Peyer's patch (tissue), 4 donors: ENCODE measurements at regions not wholly inside any gene's neighbourhood (a gene's known extent, or its start where the extent isn't known, plus 50 kb on each side); places are given as distances from the start of the nearest gene placed in this dataset.

ENCODE experiments used
- DNase-seq, 3 donors: peaks; one replicate each; pipeline ENCODE4 v3.0.0-alpha.2; 2017 to 2019
- H3K27ac ChIP-seq, 4 donors: fragments of 200-600 bp; sonication (generic); one replicate each; pipeline ENCODE4 v1.5.1; 2016 to 2019
- H3K27me3 ChIP-seq, 2 donors: fragments of 200-600 bp; sonication (generic); one replicate each; pipeline ENCODE4 v1.5.1; 2019
- H3K36me3 ChIP-seq, 3 donors: fragments of 200-600 bp; sonication (generic); one replicate each; pipeline ENCODE4 v1.5.1; 2016 to 2019
- H3K4me1 ChIP-seq, 4 donors: fragments of 200-600 bp; sonication (generic); one replicate each; pipeline ENCODE4 v1.5.1; 2016 to 2019
- H3K4me3 ChIP-seq, 4 donors: fragments of 200-600 bp; sonication (generic); 1 replicate in 3 of 4; 2 replicates in 1 of 4; pipeline ENCODE4 v1.5.1; 2016 to 2019; ENCODE audit warnings: mild to moderate bottlenecking in 1 of 4
- H3K9me3 ChIP-seq, 4 donors: fragments of 200-600 bp; sonication (generic); one replicate each; pipeline ENCODE4 v1.5.1; 2016 to 2019; ENCODE audit warnings: mild to moderate bottlenecking in 1 of 4
- POLR2A ChIP-seq, 2 donors: fragments of 450-650 bp; IDR thresholded peaks; one replicate each; pipeline ENCODE4 v1.5.1; 2017; ENCODE audit warnings: antibody characterized with exemption in 2 of 2, mild to moderate bottlenecking in 2 of 2, moderate library complexity in 2 of 2
- TF ChIP-seq, protein P1 (sequence below), 6 experiments: fragments of 450-650 bp in 4 of 6; fragments of 200-600 bp in 2 of 6; sonication (generic) in 1 of 6; IDR thresholded peaks; one replicate each; pipeline ENCODE4 v1.5.1; 2017 to 2019; ENCODE audit warnings: antibody characterized with exemption in 6 of 6, mild to moderate bottlenecking in 3 of 6, moderate library complexity in 1 of 6

DNA sequence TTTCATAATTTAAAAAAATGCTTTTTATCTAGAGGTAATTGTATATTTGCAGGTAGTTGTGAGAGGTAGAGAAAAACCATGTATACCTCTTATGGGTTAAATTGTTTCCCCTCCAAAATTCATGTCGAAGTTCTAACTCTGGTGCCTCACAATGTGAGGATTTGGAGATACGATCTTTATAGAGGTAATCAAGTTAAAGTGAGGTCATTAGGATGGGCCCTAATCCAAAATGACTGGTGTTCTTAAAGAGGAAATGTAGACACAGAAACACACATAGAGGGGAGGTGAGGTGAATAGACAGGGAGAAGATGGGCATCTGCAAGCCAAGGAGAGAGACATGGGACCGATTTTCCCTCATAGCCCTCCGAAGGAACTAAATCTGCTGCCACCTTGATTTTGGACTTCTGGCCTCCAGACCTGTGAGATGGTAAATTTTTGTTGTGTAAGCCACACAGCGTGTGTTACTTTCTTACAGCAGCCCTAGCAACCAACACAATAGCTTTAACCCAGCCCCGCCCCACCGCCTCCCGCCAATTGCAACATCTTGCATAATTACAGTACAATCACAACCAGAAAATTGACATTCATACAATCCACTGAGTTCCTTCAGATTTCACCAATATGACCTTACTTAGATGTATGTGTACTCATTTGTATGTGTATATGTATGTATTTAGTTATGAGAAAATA, 208.9 kb downstream of the MIB1 start:
- H3K27me3 ChIP-seq: no peaks in the 10 kb centered on the region
- H3K36me3 ChIP-seq: no peaks in the 10 kb centered on the region
- H3K4me1 ChIP-seq: no peaks in the 10 kb centered on the region
- TF ChIP-seq POLR2A (IDR thresholded peaks at IDR 0.05): no peak
- TF ChIP-seq, protein P1, sequence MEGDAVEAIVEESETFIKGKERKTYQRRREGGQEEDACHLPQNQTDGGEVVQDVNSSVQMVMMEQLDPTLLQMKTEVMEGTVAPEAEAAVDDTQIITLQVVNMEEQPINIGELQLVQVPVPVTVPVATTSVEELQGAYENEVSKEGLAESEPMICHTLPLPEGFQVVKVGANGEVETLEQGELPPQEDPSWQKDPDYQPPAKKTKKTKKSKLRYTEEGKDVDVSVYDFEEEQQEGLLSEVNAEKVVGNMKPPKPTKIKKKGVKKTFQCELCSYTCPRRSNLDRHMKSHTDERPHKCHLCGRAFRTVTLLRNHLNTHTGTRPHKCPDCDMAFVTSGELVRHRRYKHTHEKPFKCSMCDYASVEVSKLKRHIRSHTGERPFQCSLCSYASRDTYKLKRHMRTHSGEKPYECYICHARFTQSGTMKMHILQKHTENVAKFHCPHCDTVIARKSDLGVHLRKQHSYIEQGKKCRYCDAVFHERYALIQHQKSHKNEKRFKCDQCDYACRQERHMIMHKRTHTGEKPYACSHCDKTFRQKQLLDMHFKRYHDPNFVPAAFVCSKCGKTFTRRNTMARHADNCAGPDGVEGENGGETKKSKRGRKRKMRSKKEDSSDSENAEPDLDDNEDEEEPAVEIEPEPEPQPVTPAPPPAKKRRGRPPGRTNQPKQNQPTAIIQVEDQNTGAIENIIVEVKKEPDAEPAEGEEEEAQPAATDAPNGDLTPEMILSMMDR (IDR thresholded peaks at IDR 0.05): no peak
- H3K27ac ChIP-seq: no peak overlapping the region
- H3K4me3 ChIP-seq: no peak overlapping the region
- H3K9me3 ChIP-seq: no peaks in the 10 kb centered on the region
- peak in 1 of 3 donors; percentile 57 for DNase-seq

DNA sequence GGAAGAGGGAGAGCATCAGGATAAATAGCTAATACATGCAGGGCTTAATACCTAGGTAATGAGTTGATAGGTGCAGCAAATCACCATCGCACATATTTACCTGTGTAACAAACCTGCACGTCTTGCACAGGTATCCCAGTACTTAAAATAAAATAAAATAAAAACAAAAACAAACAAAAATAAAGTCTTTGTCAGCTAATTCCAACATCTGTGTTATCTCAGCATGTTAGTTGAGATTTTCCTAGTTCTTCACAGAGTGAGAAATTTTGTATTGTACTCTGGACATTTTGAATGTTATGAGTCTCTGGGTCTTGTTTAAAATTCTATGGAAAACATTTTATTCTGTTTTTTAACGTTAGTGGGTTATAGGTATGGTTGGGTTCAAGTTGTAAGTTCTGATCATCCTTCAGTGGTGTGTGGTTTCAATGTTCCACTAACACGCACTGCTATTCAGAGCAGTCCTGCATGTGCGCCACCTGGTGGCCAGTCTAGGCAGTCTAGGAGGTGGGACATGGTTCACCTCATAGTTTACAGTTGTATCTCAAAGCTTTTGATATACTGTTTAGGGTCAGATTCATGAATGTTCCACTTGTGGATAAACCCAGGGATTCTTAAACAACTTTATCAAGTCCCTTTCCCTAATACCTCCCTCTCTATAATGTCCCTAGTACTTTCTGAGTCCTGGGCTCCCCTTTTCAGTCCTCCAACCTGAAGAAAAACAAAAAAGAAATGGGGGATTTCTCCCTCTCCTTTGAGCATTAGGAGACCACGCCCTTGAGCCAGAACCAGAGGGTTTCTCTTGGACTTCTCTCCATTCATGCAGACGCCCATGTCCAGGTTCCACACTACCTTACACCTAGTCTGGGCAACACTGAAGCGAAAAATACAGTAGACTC, 213.4 kb upstream of the GATA6 start:
- Histone ChIP-seq H3K27me3 (no peaks in the 10 kb centered on the region), H3K27ac (no peak overlapping the region), H3K9me3 (no peaks in the 10 kb centered on the region), H3K36me3 (no peaks in the 10 kb centered on the region), H3K4me3 (no peak overlapping the region), H3K4me1 (no peaks in the 10 kb centered on the region)
- DNase-seq: peak; percentile 76 to 92 (median 86)
- TF ChIP-seq, protein P1 (IDR thresholded peaks at IDR 0.05): peak; percentile 64 to 89 (median 80)
- TF ChIP-seq POLR2A (IDR thresholded peaks at IDR 0.05): no peak

DNA sequence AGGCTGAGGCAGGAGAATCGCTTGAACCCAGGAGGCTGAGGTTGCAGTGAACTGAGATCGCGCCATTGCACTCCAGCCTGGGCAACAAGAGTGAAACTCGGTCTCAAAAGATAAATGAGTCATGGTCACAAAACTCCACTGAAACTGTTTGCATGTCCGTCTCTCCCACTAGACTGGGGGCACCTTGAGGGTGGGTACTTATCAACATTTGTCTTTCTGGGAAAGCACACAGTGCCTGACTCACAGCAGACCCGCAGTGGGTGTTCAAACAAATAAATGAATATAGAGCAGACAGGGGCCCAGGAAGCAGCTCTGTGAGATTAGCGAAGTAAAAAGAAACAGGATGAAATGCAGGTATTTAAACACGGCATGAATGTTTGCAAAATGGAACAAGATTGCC, 211.1 kb upstream of the GATA6 start:
- Histone ChIP-seq H3K9me3 (no peaks in the 10 kb centered on the region), H3K36me3 (no peaks in the 10 kb centered on the region), H3K27ac (no peak overlapping the region), H3K27me3 (no peaks in the 10 kb centered on the region), H3K4me3 (no peak overlapping the region), H3K4me1 (no peaks in the 10 kb centered on the region)
- TF ChIP-seq, protein P1 (IDR thresholded peaks at IDR 0.05): no peak
- TF ChIP-seq POLR2A (IDR thresholded peaks at IDR 0.05): no peak
- no peak for DNase-seq

DNA sequence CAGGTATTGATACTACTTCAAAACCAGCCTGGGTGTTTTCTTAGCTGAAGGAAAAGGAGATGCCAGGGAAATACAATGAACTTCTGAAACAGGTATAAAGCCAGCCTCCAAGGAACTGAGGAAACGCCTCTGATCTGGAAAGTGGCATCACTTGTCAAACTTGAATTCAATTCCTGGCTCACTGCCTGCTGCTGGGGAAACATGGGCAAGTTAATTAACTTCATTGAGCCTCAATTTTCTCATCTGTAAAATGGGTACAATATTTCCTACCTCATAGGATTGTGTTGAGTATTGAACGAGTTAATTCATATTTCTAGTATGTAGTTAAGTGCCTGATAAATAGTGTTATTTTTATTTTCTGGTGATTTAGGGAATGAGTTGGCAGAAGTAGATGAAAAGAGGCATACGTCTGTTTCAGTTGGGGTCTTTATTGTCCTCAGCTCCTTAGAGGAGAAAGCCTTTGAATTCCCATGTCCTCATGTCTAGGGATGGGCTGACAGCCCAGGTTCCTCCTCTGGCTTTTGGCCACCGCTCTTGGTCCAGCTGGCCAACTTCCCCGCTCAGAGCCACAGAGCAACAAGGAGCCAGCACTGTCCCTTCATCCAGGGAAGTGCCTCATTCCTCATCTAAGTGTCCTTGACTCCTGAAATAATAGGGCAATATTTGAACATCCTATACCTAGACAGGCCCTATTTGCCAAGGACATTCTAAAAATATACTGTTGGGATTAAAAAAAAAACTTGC, 210.5 kb upstream of the GATA6 start:
- TF ChIP-seq, protein P1 (IDR thresholded peaks at IDR 0.05): no peak
- TF ChIP-seq POLR2A (IDR thresholded peaks at IDR 0.05): no peak
- no peak for DNase-seq
- Histone ChIP-seq H3K36me3 (no peaks in the 10 kb centered on the region), H3K9me3 (no peaks in the 10 kb centered on the region), H3K4me3 (no peak overlapping the region), H3K27ac (no peak overlapping the region), H3K27me3 (no peaks in the 10 kb centered on the region), H3K4me1 (no peaks in the 10 kb centered on the region)

DNA sequence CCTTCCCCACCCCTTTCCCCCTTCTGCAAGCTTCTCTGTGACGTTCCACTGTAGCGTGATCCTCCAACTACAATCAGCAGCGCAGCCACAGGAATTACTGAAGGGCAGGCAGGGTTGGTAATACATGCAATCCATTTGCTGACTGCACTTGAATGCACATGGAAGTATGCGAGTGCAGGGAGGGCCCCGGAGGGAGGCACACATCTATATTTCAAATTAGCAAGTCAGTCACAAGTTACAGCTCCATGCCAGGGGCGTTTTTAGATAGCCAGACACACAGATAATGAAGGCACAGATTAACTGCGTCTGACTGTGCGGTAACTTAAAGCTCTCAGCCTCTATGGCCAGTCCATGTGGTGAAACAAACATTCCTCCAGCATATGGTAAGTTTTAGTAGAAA, 209.2 kb upstream of the GATA6 start:
- DNase-seq: no peak
- H3K36me3 ChIP-seq: no peaks in the 10 kb centered on the region
- H3K4me3 ChIP-seq: no peak overlapping the region
- no peaks in the 10 kb centered on the region for H3K9me3 ChIP-seq
- TF ChIP-seq POLR2A (IDR thresholded peaks at IDR 0.05): no peak
- TF ChIP-seq, protein P1 (IDR thresholded peaks at IDR 0.05): no peak
- H3K27ac ChIP-seq: no peak overlapping the region
- no peaks in the 10 kb centered on the region for H3K4me1 ChIP-seq
- H3K27me3 ChIP-seq: no peaks in the 10 kb centered on the region
